GM18502 (cell line): ENCODE measurements at regions not wholly inside any gene's neighbourhood (a gene's known extent, or its start where the extent isn't known, plus 50 kb on each side); places are given as distances from the start of the nearest gene placed in this dataset.

Source experiments
- ATAC-seq: cut with Tn5 transposase; IDR thresholded peaks from one replicate; pipeline ENCODE4 v1.9.1; 2021; ENCODE audit warnings: mild to moderate bottlenecking; ENCODE audit not compliant: unreplicated experiment, poor library complexity

DNA sequence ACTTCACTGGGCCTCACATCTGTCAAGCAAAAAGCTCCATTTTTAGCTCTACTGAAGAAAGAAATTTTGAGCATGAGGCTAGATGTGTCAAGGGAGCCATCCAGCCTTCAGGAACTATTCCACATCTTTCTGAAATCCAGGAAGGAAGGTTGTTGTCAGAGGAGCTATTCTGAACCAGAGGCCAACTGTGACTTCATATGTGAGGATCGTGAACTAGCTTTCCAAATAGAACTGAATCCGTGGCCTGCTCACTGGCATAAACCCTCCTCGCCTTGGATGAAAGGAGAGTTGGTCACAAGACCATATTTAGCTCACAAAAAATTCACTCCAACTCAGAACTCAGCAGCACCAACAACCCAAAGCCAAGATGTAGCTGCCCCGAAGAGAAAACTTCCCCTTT, 195.8 kb downstream of the FOXO1 start:
- no peak for ATAC-seq

GRCh38 chr13:40471076-40471475, 195.4 kb downstream of the FOXO1 start:
- no peak for ATAC-seq

- no peak for ATAC-seq
These were observed 194.5 kb downstream of the FOXO1 start for GRCh38 chr13:40471911-40472310.

- no peak for ATAC-seq
These were observed 193.8 kb downstream of the FOXO1 start for GRCh38 chr13:40472427-40473220.

DNA sequence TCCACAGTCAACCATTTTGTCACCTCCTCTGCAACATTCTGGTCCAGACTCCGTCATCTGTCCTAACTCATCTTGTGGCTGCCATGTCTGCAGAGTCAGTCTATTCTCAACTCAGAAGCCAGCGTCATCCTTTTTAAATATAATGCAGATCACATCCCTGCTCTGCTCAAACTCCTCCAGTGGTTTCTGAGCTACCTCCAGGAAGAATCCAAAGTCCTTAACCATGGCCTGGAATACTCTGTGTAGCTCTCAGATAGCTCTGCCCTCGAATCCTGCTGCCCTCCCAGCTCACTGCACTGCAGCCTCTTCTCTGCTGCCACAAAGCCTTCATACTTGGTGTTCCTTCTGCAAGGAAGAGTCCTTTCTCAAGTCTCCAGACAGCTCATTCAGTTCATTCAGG, 190.8 kb downstream of the FOXO1 start:
- no peak for ATAC-seq

DNA sequence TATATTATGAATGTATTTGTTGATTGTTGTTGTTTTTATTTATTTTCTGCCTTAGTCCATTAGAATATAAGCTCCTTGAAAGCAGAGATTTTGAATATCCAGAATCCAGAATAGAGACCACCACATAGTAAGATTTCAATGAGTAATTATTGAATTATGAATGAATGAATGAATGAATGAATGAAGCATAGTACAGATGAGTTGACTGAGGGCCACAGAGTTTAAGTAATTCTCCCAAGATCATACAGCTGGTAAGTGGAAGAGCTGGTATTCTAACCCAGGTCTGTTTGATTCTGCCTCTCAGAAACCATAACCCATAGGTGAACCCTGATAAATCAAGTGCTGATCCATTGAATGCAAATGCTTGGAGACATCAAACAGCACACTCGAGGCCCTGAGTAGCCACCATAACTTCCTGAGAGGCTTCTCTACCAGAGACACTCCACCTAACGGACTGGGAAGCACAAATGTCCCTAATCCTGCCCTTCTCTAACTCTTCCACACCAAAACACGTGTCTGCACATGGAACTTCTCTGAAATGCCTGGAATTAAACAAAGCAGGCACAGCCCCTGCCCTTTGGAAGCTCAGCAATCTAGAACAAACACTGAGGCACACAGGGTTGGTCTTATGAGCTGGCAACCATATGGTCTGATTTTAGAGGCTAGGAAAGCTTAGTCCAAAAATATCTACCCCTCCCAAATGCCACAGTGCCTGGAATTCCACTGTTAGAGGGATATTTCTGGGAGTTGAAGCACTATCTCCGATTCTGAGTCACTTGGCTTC, 190.1 kb downstream of the FOXO1 start:
- ATAC-seq, result no peak

DNA sequence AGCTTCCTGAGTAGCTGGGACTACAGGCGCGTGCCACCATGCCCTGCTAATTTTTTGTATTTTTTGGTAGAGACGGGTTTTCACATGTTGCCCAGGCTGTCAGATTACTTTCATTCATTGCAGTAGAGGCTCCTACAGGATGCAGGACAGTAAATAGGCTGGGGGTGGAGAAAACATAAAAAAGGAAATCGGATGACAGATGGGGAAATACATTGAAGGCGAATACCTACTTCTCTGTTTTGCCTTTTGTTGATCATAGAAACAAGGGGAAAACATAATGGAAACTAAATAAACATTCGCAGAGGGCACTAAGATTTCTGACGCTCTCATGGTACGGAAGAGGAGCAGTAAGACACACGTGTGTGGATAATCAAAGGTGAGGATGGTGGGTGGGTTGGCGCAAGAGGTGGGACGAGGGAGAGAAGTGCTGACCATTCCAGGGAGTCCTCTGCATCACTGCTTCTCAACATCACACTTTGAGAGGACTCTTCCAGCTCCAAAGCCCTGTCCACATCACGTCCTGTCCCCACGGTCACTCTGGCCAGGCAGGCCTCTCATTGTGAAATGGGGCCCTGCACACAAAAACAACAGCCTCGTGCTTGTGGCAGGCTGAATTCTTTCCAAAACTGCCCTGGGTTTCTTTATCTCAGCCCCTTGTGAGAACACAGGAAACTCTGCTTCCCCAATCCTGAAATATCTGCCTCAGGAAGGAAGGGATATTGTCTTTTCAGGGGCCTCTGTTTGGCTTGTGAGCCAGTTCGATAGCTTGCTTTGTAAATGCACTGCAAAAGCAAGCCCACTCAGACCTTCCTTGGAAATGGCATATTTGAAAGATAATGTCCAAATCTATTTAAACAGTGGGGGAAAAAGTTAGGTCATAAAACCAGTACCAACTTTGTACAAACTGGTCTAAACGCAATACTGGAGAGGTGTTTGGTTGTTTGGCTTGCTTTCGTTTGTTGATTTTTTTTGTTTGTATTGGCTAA, 188.5 kb downstream of the FOXO1 start:
- no peak for ATAC-seq

DNA sequence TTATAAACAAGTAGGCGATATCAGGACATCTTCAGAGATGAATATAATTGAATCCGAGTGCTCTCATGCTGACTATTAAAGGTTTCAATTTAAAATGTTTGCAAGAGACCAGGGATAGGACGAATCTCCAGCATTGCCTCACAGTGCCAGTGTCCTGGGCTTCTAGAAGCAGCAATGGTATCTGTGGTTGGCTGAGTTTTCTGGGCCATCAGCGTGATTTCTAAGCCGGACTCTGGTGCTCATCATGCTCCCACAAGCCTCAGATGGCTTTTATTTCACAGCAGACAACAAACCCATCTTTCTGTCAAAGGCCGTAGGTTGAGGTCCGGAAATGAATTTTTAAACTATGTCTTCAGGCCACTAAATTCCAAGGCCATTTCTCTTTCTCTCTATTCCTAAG, 187.7 kb downstream of the FOXO1 start:
- no peak for ATAC-seq

- no peak for ATAC-seq
These were observed 187.1 kb downstream of the FOXO1 start for GRCh38 chr13:40479196-40479845.

DNA sequence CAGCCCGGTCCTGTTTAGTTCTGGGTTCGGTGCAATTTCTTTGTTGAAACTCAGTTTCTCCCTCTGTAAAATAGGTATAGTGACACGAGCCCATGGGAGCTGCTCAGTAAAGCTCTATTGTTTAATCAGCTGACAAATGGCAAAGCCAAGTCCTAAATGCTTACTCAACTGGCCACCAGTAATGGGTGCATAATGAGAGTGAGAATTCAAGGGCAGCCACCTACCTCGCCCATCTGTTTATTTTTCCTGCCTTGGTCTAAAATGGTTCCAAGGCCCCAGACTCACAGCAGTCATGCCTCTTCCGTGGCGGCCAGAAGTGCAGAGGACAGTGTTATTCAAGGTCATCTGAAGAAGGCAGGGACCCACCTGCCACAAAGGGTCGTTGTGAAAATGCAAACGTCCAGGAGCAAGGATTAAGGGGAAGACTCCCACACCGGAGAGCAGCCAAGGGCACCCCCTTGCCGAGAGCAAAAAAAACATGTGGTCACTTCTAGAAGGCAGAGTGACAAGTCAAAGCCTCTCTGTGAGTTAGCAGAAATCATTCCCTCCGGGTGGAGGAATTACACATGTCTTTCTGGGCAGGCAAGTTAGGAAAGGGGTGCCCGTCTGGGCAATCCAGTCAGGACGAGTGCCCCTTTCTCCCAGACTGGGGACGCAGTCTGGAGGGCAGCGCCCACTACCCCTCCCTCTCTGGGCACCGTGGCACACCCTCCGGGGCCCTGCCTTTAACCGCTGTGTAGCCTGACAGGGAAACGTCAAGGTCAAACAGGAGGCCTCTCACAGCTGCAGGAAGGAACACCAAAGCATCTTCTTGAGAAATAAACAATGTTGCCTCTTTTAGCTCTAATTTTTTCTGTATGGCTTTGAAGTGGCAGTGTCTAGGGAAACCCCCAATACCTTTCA, 186.2 kb downstream of the FOXO1 start:
- ATAC-seq, result no peak

GRCh38 chr13:40480915-40481516, 185.4 kb downstream of the FOXO1 start:
- no peak for ATAC-seq

GRCh38 chr13:40483601-40484000, 182.8 kb downstream of the FOXO1 start:
- no peak for ATAC-seq

DNA sequence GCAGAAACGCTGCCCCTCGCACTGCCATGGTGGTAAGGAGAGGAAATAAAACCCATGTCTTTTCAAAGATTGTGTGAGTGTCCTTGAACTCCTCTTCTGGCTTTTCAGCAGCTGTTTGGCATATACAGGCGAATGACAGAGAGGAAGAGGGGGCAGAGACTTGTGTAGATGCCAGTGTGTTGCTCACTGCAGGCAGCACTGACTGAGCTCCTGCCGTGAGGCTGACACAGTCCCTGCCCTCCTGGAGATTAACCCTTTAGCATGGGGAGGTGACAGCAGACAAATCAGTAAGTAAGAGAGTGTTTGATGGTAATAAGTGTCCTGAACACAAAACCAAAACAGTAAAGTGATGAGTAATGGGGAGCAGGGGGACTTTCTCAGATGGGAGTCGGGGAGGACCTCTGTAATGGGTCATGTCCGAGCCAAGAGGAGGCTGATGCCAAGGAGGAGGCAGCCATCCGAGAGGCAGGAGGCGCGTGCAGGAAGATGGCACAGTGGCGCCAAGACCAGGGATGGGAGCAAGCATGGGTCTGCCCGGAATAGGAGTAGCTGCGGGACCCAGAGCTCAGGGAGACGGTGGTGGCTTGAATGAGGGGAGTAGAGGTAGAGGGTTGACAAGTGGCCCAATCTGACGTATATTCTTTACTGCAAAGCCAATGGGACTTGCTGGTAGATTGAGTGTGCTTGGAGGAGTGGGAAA, 182.2 kb downstream of the FOXO1 start:
- ATAC-seq, result no peak

DNA sequence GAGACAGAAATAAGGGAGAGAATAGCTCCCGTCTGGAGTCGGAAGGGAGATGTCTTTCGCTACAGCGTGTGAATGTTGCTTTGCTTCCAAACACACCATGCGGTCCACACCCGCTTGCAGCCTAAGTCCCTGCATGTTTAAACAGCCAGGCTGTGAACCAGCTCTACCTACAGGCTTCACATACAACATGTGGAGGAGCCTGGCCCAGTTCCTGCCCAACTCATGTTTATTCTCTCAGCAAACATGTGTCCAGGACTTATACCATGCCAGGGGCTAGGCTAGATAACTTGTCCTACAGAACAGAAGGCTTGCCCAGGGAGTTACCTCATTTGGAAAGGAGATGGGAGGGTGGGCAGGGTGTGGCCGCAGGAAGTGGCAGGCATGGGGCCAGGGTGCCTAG, 181.5 kb downstream of the FOXO1 start:
- no peak for ATAC-seq

- ATAC-seq, result peak; percentile 70
These were observed 180.6 kb downstream of the FOXO1 start for GRCh38 chr13:40485611-40486517.

- ATAC-seq, result no peak
These were observed 179.8 kb downstream of the FOXO1 start for GRCh38 chr13:40486518-40487163.
